ENCODE measurements at regions not wholly inside any gene's neighbourhood (a gene's known extent, or its start where the extent isn't known, plus 50 kb on each side); places are given as distances from the start of the nearest gene placed in this dataset.

GRCh38 chr9:6090277-6091210 lies 75.1 kb upstream of the RANBP6 start:
- H3K27ac ChIP-seq (ENCODE audit: low read depth, low read length, poor library complexity, severe bottlenecking): no peak overlapping the region
- H3K79me2 ChIP-seq (ENCODE audit: insufficient read depth, low read depth, low read length): no peaks in the 10 kb centered on the region
- H4K20me1 ChIP-seq (ENCODE audit: insufficient read depth, low read length): no peaks in the 10 kb centered on the region
- intact Hi-C loops (cut with micrococcal nuclease; ENCODE audit: unreplicated experiment): no loop called here
- no peak for TF ChIP-seq EZH2phosphoT487 (IDR thresholded peaks at IDR 0.05; ENCODE audit: borderline replicate concordance, low read depth, low read length)
- TF ChIP-seq CTCF (conservative IDR thresholded peaks at IDR 0.05; ENCODE audit: low read length): no peak
- CTCF ChIA-PET (ENCODE audit: unreplicated experiment): no interaction called here
- H3K4me3 ChIP-seq (ENCODE audit: low read depth, low read length, poor library complexity, severe bottlenecking): no peak overlapping the region
- H3K9me2 ChIP-seq (ENCODE audit: insufficient read depth, low read length): no peaks in the 10 kb centered on the region
- no peaks in the 10 kb centered on the region for H3K36me3 ChIP-seq (ENCODE audit: insufficient read depth, low read length)
- H3K9me3 ChIP-seq (ENCODE audit: low read length): no peaks in the 10 kb centered on the region
- BruUV-seq (replicated peaks): no TSS peak
- DNase-seq (ENCODE audit: low spot score): no peak
- H3K4me1 ChIP-seq (ENCODE audit: insufficient read depth, low read length, poor library complexity, severe bottlenecking): peaks cover 8% of the 10 kb centered on the region
- no peak overlapping the region for H2AFZ ChIP-seq (ENCODE audit: low read length)
- no peak overlapping the region for H3K4me2 ChIP-seq (ENCODE audit: low read length)
- POLR2A ChIA-PET: interaction anchor here (0.5 to 1.1 kb wide), 2 partner anchors 10 to 99 kb away, joined by 3 read pairs; no protein-coding TSS in a partner anchor

- H2AFZ ChIP-seq (ENCODE audit: low read length): no peak overlapping the region
- BruUV-seq (replicated peaks): no TSS peak
- CTCF ChIA-PET (ENCODE audit: unreplicated experiment): no interaction called here
- H3K79me2 ChIP-seq (ENCODE audit: insufficient read depth, low read depth, low read length): no peaks in the 10 kb centered on the region
- no peaks in the 10 kb centered on the region for H3K9me2 ChIP-seq (ENCODE audit: insufficient read depth, low read length)
- no peak for DNase-seq (ENCODE audit: low spot score)
- H3K27ac ChIP-seq (ENCODE audit: low read depth, low read length, poor library complexity, severe bottlenecking): no peak overlapping the region
- POLR2A ChIA-PET: interaction anchor here (0.6 kb wide), 1 partner anchor 173 kb away, joined by 3 read pairs; no protein-coding TSS in a partner anchor
- H3K9me3 ChIP-seq (ENCODE audit: low read length): no peaks in the 10 kb centered on the region
- no peak overlapping the region for H3K4me2 ChIP-seq (ENCODE audit: low read length)
- H4K20me1 ChIP-seq (ENCODE audit: insufficient read depth, low read length): no peaks in the 10 kb centered on the region
- H3K4me3 ChIP-seq (ENCODE audit: low read depth, low read length, poor library complexity, severe bottlenecking): no peak overlapping the region
- TF ChIP-seq CTCF (conservative IDR thresholded peaks at IDR 0.05; ENCODE audit: low read length) (no peak), EZH2phosphoT487 (IDR thresholded peaks at IDR 0.05; ENCODE audit: borderline replicate concordance, low read depth, low read length) (no peak)
- intact Hi-C loops (cut with micrococcal nuclease; ENCODE audit: unreplicated experiment): no loop called here
- H3K4me1 ChIP-seq (ENCODE audit: insufficient read depth, low read length, poor library complexity, severe bottlenecking): peaks cover 11% of the 10 kb centered on the region
- H3K36me3 ChIP-seq (ENCODE audit: insufficient read depth, low read length): no peaks in the 10 kb centered on the region
Measured at GRCh38 chr9:6089300-6089699, 73.9 kb upstream of the RANBP6 start.
